Natural killer cell (primary cell): ENCODE measurements at regions not wholly inside any gene's neighbourhood (a gene's known extent, or its start where the extent isn't known, plus 50 kb on each side); places are given as distances from the start of the nearest gene placed in this dataset.

Experiments
- ATAC-seq, 3 donors: fragments of 150-1000 bp in 2 of 3; fragments of 200-7000 bp in 1 of 3; cut with Tn5 transposase; 1 replicate in 1 of 3; 2 replicates in 2 of 3; pipeline ENCODE4 v1.10.0; 2021; ENCODE audit warnings: mild to moderate bottlenecking in 2 of 3, moderate library complexity in 2 of 3
- DNase-seq, 2 donors: peaks; one replicate each; pipeline versions ENCODE4 v3.0.0 to v3.0.0-alpha.2; 2013 to 2021; ENCODE audit warnings: mixed read lengths in 1 of 2
- H3K27ac ChIP-seq: one replicate; pipeline ENCODE4 v1.5.1; 2013; ENCODE audit warnings: mild to moderate bottlenecking, low read length
- H3K27me3 ChIP-seq: one replicate; pipeline ENCODE4 v1.6.1; 2013; ENCODE audit warnings: low read length; ENCODE audit not compliant: control insufficient read depth, insufficient read depth
- H3K36me3 ChIP-seq: one replicate; pipeline ENCODE4 v1.6.1; 2013; ENCODE audit warnings: low read length; ENCODE audit not compliant: control insufficient read depth, insufficient read depth
- H3K4me1 ChIP-seq: one replicate; pipeline ENCODE4 v1.6.1; 2013; ENCODE audit warnings: low read length; ENCODE audit not compliant: control insufficient read depth, insufficient read depth
- H3K4me3 ChIP-seq: one replicate; pipeline ENCODE4 v1.5.1; 2013; ENCODE audit warnings: low read length
- H3K9me3 ChIP-seq: one replicate; pipeline ENCODE4 v1.6.1; 2013; ENCODE audit warnings: low read length; ENCODE audit not compliant: control insufficient read depth, insufficient read depth
- H3K27ac Mint-ChIP-seq, 2 donors: one replicate each; pipeline ENCODE4 v1.8.0; 2022; ENCODE audit warnings: mild to moderate bottlenecking in 2 of 2, mixed read lengths in 2 of 2, moderate library complexity in 1 of 2
- H3K27me3 Mint-ChIP-seq, 2 donors: one replicate each; pipeline ENCODE4 v1.8.0; 2022; ENCODE audit warnings: low read depth in 2 of 2, mixed read lengths in 2 of 2
- H3K36me3 Mint-ChIP-seq: one replicate; pipeline ENCODE4 v1.8.0; 2022; ENCODE audit warnings: mixed read lengths
- H3K4me1 Mint-ChIP-seq, 2 donors: one replicate each; pipeline ENCODE4 v1.8.0; 2022; ENCODE audit warnings: mixed read lengths in 2 of 2
- H3K4me3 Mint-ChIP-seq: one replicate; pipeline ENCODE4 v1.8.0; 2022; ENCODE audit warnings: mild to moderate bottlenecking, moderate library complexity, mixed read lengths
- H3K9me3 Mint-ChIP-seq, 2 donors: one replicate each; pipeline ENCODE4 v1.8.0; 2022; ENCODE audit warnings: mixed read lengths in 2 of 2
- CTCF ChIP-seq: fragments of 200-600 bp; IDR thresholded peaks from one replicate; pipeline ENCODE4 v1.8.0; 2022; ENCODE audit warnings: antibody characterized with exemption
- WGBS: methylation state at CpG from one replicate; pipeline ENCODE4 v1.1.7; 2013; ENCODE audit warnings: missing lambda C conversion rate; ENCODE audit not compliant: insufficient coverage; 5-methylcytosine and 5-hydroxymethylcytosine counted together
- intact Hi-C: fragments of 100-400 bp; cut with micrococcal nuclease; formaldehyde crosslinking; loops from one replicate; pipeline ENCODE4 v1.14.2; 2022

GRCh38 chr1:181260994-181261393 lies 172.5 kb downstream of the IER5 start:
- no peaks in the 10 kb centered on the region for H3K9me3 Mint-ChIP-seq
- no peak overlapping the region for H3K27ac Mint-ChIP-seq
- no peaks in the 10 kb centered on the region for H3K36me3 Mint-ChIP-seq
- ATAC-seq: no peak
- Histone ChIP-seq H3K27me3 (no peaks in the 10 kb centered on the region), H3K9me3 (no peaks in the 10 kb centered on the region), H3K4me3 (no peak overlapping the region), H3K36me3 (no peaks in the 10 kb centered on the region), H3K27ac (no peak overlapping the region), H3K4me1 (no peaks in the 10 kb centered on the region)
- no peaks in the 10 kb centered on the region for H3K4me1 Mint-ChIP-seq
- no peak for TF ChIP-seq CTCF
- no peak for DNase-seq
- H3K4me3 Mint-ChIP-seq: no peak overlapping the region
- H3K27me3 Mint-ChIP-seq: peaks cover 7% of the 10 kb centered on the region in 2 donors
- intact Hi-C loops: no loop called here
- 83% methylated on average over 1 of the region's 1 CpG for WGBS

DNA sequence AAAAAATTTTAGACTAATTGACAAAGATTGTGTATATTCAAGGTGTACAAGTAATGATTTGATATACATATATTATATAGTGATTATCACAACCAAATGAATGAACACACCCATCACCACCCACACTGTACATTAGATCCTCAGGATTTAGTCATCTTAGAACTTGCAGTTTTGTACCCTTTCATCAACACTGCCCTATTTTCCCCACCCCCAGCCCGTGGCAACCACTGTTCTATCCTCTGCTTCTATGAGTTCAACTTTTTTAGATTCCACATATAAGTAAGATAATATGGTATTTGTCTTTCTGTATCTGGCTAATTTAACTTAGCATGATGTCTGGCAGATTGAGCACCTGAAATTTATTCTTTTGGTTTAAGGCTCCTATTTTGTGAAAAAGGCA lies 173.6 kb downstream of the IER5 start:
- Histone ChIP-seq H3K27me3 (no peaks in the 10 kb centered on the region), H3K9me3 (no peaks in the 10 kb centered on the region), H3K36me3 (no peaks in the 10 kb centered on the region), H3K4me1 (no peaks in the 10 kb centered on the region), H3K4me3 (no peak overlapping the region), H3K27ac (no peak overlapping the region)
- DNase-seq (no peak), ATAC-seq (no peak)
- intact Hi-C loops: no loop called here
- Mint-ChIP-seq H3K27ac (no peak overlapping the region), H3K4me3 (no peak overlapping the region), H3K9me3 (no peaks in the 10 kb centered on the region), H3K36me3 (no peaks in the 10 kb centered on the region), H3K27me3 (peaks cover 2 to 7% of the 10 kb centered on the region in 2 donors), H3K4me1 (no peaks in the 10 kb centered on the region)
- no peak for TF ChIP-seq CTCF
- no CpG with 5 or more reads among the region's 1 CpG for WGBS

DNA sequence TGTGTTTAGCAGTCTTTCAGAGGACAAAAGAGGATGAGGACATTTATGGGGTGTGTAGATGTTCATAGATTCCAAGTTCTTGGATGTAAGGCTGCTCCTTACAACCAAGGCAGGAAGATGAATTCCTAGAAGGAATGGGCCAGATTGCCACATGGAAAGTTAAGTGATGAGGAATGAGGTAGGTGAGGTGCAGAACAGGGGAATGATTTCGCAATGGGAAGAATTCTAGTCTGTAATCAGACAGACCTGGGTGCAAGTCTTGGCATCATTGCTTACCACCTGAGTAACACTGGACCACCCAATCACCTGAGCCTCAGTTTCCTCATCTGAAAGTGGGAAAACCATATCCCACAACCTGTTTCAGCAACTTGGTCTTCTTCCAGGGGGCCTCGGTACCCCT lies 174.9 kb downstream of the IER5 start:
- intact Hi-C loops: no loop called here
- no peak overlapping the region for H3K27ac Mint-ChIP-seq

More for the DNA sequence above, 174.9 kb downstream of the IER5 start:
- Histone ChIP-seq H3K36me3 (no peaks in the 10 kb centered on the region), H3K27me3 (no peaks in the 10 kb centered on the region), H3K4me3 (no peak overlapping the region), H3K9me3 (no peaks in the 10 kb centered on the region), H3K4me1 (no peaks in the 10 kb centered on the region), H3K27ac (no peak overlapping the region)
- no peak for ATAC-seq
- WGBS: 83% methylated on average over 2 of the region's 2 CpGs
- Mint-ChIP-seq H3K9me3 (no peaks in the 10 kb centered on the region), H3K4me1 (no peaks in the 10 kb centered on the region), H3K36me3 (no peaks in the 10 kb centered on the region), H3K27me3 (peaks cover 2 to 7% of the 10 kb centered on the region in 2 donors), H3K4me3 (no peak overlapping the region)
- TF ChIP-seq CTCF: no peak
- no peak for DNase-seq
